ENCODE measurements at regions not wholly inside any gene's neighbourhood (a gene's known extent, or its start where the extent isn't known, plus 50 kb on each side); places are given as distances from the start of the nearest gene placed in this dataset.

DNA sequence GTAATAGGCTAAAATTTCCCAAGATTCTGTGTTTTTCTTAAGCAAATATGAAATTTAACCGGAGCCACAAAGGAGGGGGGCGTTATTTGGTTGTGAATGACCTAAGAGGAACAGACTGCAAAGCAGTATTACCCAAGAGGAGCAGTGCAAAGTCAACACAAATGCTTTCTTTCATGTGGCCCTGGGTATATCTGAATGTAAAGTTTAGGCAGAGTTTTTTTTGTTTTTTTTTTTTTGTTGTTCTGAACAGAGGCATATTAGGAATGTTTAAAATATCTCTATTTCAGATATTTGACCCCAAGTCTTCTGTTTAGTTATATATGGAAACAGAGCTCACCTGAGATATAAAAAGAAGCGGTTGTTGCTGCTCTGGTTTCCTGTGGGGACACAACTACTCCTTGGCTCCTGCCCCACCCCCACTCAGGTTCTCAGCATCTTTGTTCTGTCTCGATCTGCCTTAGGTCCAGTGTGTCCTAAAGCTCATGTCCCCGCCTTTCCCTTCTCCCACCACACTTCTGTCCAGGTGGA, 220.7 kb downstream of the RFC3 start:
- TF ChIP-seq, protein P1, sequence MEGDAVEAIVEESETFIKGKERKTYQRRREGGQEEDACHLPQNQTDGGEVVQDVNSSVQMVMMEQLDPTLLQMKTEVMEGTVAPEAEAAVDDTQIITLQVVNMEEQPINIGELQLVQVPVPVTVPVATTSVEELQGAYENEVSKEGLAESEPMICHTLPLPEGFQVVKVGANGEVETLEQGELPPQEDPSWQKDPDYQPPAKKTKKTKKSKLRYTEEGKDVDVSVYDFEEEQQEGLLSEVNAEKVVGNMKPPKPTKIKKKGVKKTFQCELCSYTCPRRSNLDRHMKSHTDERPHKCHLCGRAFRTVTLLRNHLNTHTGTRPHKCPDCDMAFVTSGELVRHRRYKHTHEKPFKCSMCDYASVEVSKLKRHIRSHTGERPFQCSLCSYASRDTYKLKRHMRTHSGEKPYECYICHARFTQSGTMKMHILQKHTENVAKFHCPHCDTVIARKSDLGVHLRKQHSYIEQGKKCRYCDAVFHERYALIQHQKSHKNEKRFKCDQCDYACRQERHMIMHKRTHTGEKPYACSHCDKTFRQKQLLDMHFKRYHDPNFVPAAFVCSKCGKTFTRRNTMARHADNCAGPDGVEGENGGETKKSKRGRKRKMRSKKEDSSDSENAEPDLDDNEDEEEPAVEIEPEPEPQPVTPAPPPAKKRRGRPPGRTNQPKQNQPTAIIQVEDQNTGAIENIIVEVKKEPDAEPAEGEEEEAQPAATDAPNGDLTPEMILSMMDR (IDR thresholded peaks at IDR 0.05; ENCODE audit: low read depth, low read length): no peak
- no peak for TF ChIP-seq EZH2phosphoT487 (IDR thresholded peaks at IDR 0.05; ENCODE audit: low read depth)

Data from OCI-LY3 (cell line).